Fibroblast of lung (primary cell): ENCODE measurements at regions not wholly inside any gene's neighbourhood (a gene's known extent, or its start where the extent isn't known, plus 50 kb on each side); places are given as distances from the start of the nearest gene placed in this dataset.

Experiments used
- DNase-seq, 2 donors: peaks; one replicate each; pipeline versions ENCODE4 v3.0.0 to v3.0.0-alpha.2; 2010; ENCODE audit warnings: low read depth in 2 of 2
- H2AFZ ChIP-seq: 2 replicates; pipeline ENCODE4 v1.5.1; 2012; ENCODE audit warnings: low read length, control low read depth, inconsistent platforms
- H3K27ac ChIP-seq: 2 replicates; pipeline ENCODE4 v1.5.1; 2011; ENCODE audit warnings: low read length, control low read depth; ENCODE audit not compliant: insufficient read depth
- H3K27me3 ChIP-seq: 2 replicates; pipeline ENCODE4 v1.5.1; 2011; ENCODE audit warnings: mild to moderate bottlenecking, low read length; ENCODE audit not compliant: control insufficient read depth, insufficient read depth
- H3K36me3 ChIP-seq: 2 replicates; pipeline ENCODE4 v1.5.1; 2011; ENCODE audit warnings: low read length; ENCODE audit not compliant: control insufficient read depth, insufficient read depth
- H3K4me1 ChIP-seq: 2 replicates; pipeline ENCODE4 v1.5.1; 2011; ENCODE audit warnings: low read length; ENCODE audit not compliant: control insufficient read depth, insufficient read depth; ENCODE audit errors: extremely low read depth
- H3K4me2 ChIP-seq: 2 replicates; pipeline ENCODE4 v1.5.1; 2011; ENCODE audit warnings: low read length, control low read depth; ENCODE audit not compliant: insufficient read depth; ENCODE audit errors: extremely low read depth
- H3K4me3 ChIP-seq, 4 experiments: fragments of 200-600 bp in 1 of 4; sonication (generic) in 1 of 4; replicated peaks in 1 of 4; 2 replicates each; pipeline ENCODE4 v1.5.1; 2011 to 2016; ENCODE audit warnings: low read length in 4 of 4, low read depth in 3 of 4, mild to moderate bottlenecking in 3 of 4, control low read depth in 2 of 4, inconsistent platforms in 1 of 4, mixed read lengths in 1 of 4; ENCODE audit not compliant: insufficient read depth in 1 of 4; ENCODE audit errors: control extremely low read depth in 1 of 4
- H3K79me2 ChIP-seq: 2 replicates; pipeline ENCODE4 v1.5.1; 2012; ENCODE audit warnings: mild to moderate bottlenecking, low read length, inconsistent platforms; ENCODE audit not compliant: control insufficient read depth, insufficient read depth
- H3K9ac ChIP-seq: 2 replicates; pipeline ENCODE4 v1.5.1; 2011; ENCODE audit warnings: mild to moderate bottlenecking, low read length, control low read depth; ENCODE audit not compliant: insufficient read depth
- H3K9me3 ChIP-seq: 2 replicates; pipeline ENCODE4 v1.5.1; 2012; ENCODE audit warnings: low read depth, low read length; ENCODE audit not compliant: control insufficient read depth, insufficient read depth
- H4K20me1 ChIP-seq: 2 replicates; pipeline ENCODE4 v1.5.1; 2011; ENCODE audit warnings: low read length; ENCODE audit not compliant: control insufficient read depth, insufficient read depth; ENCODE audit errors: extremely low read depth
- CTCF ChIP-seq, 2 donors: IDR thresholded peaks in 1 of 2; conservative IDR thresholded peaks in 1 of 2; 1 replicate in 1 of 2; 2 replicates in 1 of 2; pipeline ENCODE4 v1.5.1; 2011 to 2012; ENCODE audit warnings: low read length in 2 of 2, control low read depth in 1 of 2, inconsistent platforms in 1 of 2, low read depth in 1 of 2, mild to moderate bottlenecking in 1 of 2
- EZH2 ChIP-seq: IDR thresholded peaks from 2 replicates; pipeline ENCODE4 v1.5.1; 2012; ENCODE audit warnings: low read length, control low read depth, mild to moderate bottlenecking; ENCODE audit errors: missing control alignments

- Histone ChIP-seq H3K36me3 (no peaks in the 10 kb centered on the region), H3K4me1 (peaks cover 47% of the 10 kb centered on the region), H3K79me2 (no peaks in the 10 kb centered on the region), H3K9me3 (no peaks in the 10 kb centered on the region), H4K20me1 (no peaks in the 10 kb centered on the region), H2AFZ (no peak overlapping the region), H3K4me3 (no peak overlapping the region), H3K9ac (peak overlapping the region; percentile 48), H3K27me3 (no peaks in the 10 kb centered on the region), H3K27ac (peak overlapping the region; percentile 95), H3K4me2 (peak overlapping the region; percentile 49)
- no peak for DNase-seq
- TF ChIP-seq CTCF (conservative IDR thresholded peaks at IDR 0.05 in 1 of 2, IDR thresholded peaks at IDR 0.05 in 1 of 2; ENCODE audit: low read depth in 1 of 2, low read length in 2 of 2) (no peak), EZH2 (no peak)
Observed at GRCh38 chr1:234979296-234980279, 149.0 kb downstream of the TOMM20 start.

GRCh38 chr1:234978397-234979295 is 150.0 kb downstream of the TOMM20 start:
- no peaks in the 10 kb centered on the region for H3K79me2 ChIP-seq
- no peaks in the 10 kb centered on the region for H3K27me3 ChIP-seq
- peak; percentile 88 to 93 for DNase-seq
- H3K4me3 ChIP-seq, result no peak overlapping the region
- TF ChIP-seq CTCF (conservative IDR thresholded peaks at IDR 0.05 in 1 of 2, IDR thresholded peaks at IDR 0.05 in 1 of 2; ENCODE audit: low read depth in 1 of 2, low read length in 2 of 2) (no peak), EZH2 (no peak)
- no peaks in the 10 kb centered on the region for H4K20me1 ChIP-seq
- no peak overlapping the region for H2AFZ ChIP-seq
- H3K4me1 ChIP-seq, result peaks cover 42% of the 10 kb centered on the region
- H3K9ac ChIP-seq, result peak overlapping the region; percentile 53
- H3K36me3 ChIP-seq, result no peaks in the 10 kb centered on the region
- no peaks in the 10 kb centered on the region for H3K9me3 ChIP-seq
- H3K27ac ChIP-seq, result peak overlapping the region; percentile 95
- peak overlapping the region; percentile 49 for H3K4me2 ChIP-seq

GRCh38 chr1:234977875-234978396 is 150.7 kb downstream of the TOMM20 start:
- Histone ChIP-seq H3K9ac (peak overlapping the region; percentile 53), H3K27me3 (no peaks in the 10 kb centered on the region), H4K20me1 (no peaks in the 10 kb centered on the region), H3K4me2 (no peak overlapping the region), H3K79me2 (no peaks in the 10 kb centered on the region), H3K27ac (peak overlapping the region; percentile 95), H3K9me3 (no peaks in the 10 kb centered on the region), H3K36me3 (no peaks in the 10 kb centered on the region), H2AFZ (no peak overlapping the region), H3K4me3 (no peak overlapping the region), H3K4me1 (peaks cover 42% of the 10 kb centered on the region)
- DNase-seq, result no peak
- TF ChIP-seq EZH2, result no peak
- TF ChIP-seq CTCF (conservative IDR thresholded peaks at IDR 0.05 in 1 of 2, IDR thresholded peaks at IDR 0.05 in 1 of 2; ENCODE audit: low read depth in 1 of 2, low read length in 2 of 2), result no peak
